HCT116 (cell line): ENCODE measurements at regions not wholly inside any gene's neighbourhood (a gene's known extent, or its start where the extent isn't known, plus 50 kb on each side); places are given as distances from the start of the nearest gene placed in this dataset.

Experiments
- ATF3 ChIP-seq: IDR thresholded peaks from 2 replicates; pipeline ENCODE4 v1.6.1; 2012
- CTCF ChIP-seq, 3 experiments: fragments of 200-600 bp in 1 of 3; sonication (generic) in 1 of 3; IDR thresholded peaks in 2 of 3; conservative IDR thresholded peaks in 1 of 3; 2 replicates each; pipeline ENCODE4 v1.5.1; 2012 to 2017; ENCODE audit warnings: low read depth in 2 of 3, low read length in 2 of 3, antibody characterized with exemption in 1 of 3, borderline replicate concordance in 1 of 3, control low read depth in 1 of 3, mild to moderate bottlenecking in 1 of 3, mixed read lengths in 1 of 3, mixed run types in 1 of 3, moderate library complexity in 1 of 3; ENCODE audit not compliant: insufficient read depth in 1 of 3
- EZH2 ChIP-seq: fragments of 200-600 bp; sonication (generic); IDR thresholded peaks from 2 replicates; pipeline ENCODE4 v1.6.1; 2017; ENCODE audit warnings: antibody characterized with exemption, mixed run types
- POLR2A ChIP-seq: IDR thresholded peaks from 2 replicates; pipeline ENCODE4 v1.7.0; 2011; ENCODE audit warnings: borderline replicate concordance; ENCODE audit not compliant: insufficient read depth, insufficient read length; ENCODE audit errors: extremely low read depth
- REST ChIP-seq: IDR thresholded peaks from 2 replicates; pipeline ENCODE4 v1.6.1; 2012; ENCODE audit warnings: low read depth
- TCF7L2 ChIP-seq: IDR thresholded peaks from 2 replicates; pipeline ENCODE4 v1.7.0; 2011; ENCODE audit warnings: borderline replicate concordance, inconsistent platforms; ENCODE audit not compliant: insufficient read depth, insufficient read length; ENCODE audit errors: extremely low read depth
- ZBTB33 ChIP-seq: IDR thresholded peaks from 2 replicates; pipeline ENCODE4 v1.6.1; 2011; ENCODE audit warnings: mild to moderate bottlenecking, low read length, moderate library complexity; ENCODE audit not compliant: insufficient replicate concordance; ENCODE audit errors: extremely low read depth

- TF ChIP-seq POLR2A (no peak), CTCF (IDR thresholded peaks at IDR 0.05 in 2 of 3, conservative IDR thresholded peaks at IDR 0.05 in 1 of 3; ENCODE audit: borderline replicate concordance in 1 of 3, insufficient read depth in 1 of 3, low read depth in 2 of 3, low read length in 2 of 3) (no peak), REST (no peak), TCF7L2 (no peak), ATF3 (no peak), ZBTB33 (no peak), EZH2 (no peak)
Observed at GRCh38 chr1:80778094-80778840, 1022.5 kb upstream of the ADGRL2 start.
